ENCODE measurements at regions not wholly inside any gene's neighbourhood (a gene's known extent, or its start where the extent isn't known, plus 50 kb on each side); places are given as distances from the start of the nearest gene placed in this dataset.
"Not testable (repeated sequence)": the region's sequence is repeated elsewhere in the genome, so short reads cannot be mapped to it uniquely, and the experiment has no call there.

GRCh38 chr13:54132720-54133119, 1104.1 kb downstream of the OLFM4 start:
- not testable (repeated sequence) for TF ChIP-seq CTCF, POLR2A (IDR thresholded peaks at IDR 0.05)

All from heart left ventricle (tissue), 13 donors.